ENCODE measurements at regions not wholly inside any gene's neighbourhood (a gene's known extent, or its start where the extent isn't known, plus 50 kb on each side); places are given as distances from the start of the nearest gene placed in this dataset.

GRCh38 chr20:20827992-20828597 is 115.7 kb upstream of the RALGAPA2 start:
- H3K27me3 ChIP-seq: no peaks in the 10 kb centered on the region
- TF ChIP-seq CTCF (IDR thresholded peaks at IDR 0.05): no peak
- TF ChIP-seq POLR2A (IDR thresholded peaks at IDR 0.05): no peak
- WGBS, 4 donors: 57 to 80% (median 73%) methylated on average over 4 of the region's 4 CpGs
- H3K27ac ChIP-seq: no peak overlapping the region
- H3K4me1 ChIP-seq (replicated peaks in 1 of 2): no peaks in the 10 kb centered on the region
- intact Hi-C loops (cut with DNase I): loop anchor here (2.0 to 10.0 kb wide), 3 partner anchors 103 to 166 kb away; no protein-coding TSS in a partner anchor
- no peak for DNase-seq
- no peak overlapping the region for H3K4me3 ChIP-seq
- no peaks in the 10 kb centered on the region for H3K36me3 ChIP-seq (replicated peaks in 1 of 2)
- no peaks in the 10 kb centered on the region for H3K9me3 ChIP-seq (replicated peaks in 1 of 3)

DNA sequence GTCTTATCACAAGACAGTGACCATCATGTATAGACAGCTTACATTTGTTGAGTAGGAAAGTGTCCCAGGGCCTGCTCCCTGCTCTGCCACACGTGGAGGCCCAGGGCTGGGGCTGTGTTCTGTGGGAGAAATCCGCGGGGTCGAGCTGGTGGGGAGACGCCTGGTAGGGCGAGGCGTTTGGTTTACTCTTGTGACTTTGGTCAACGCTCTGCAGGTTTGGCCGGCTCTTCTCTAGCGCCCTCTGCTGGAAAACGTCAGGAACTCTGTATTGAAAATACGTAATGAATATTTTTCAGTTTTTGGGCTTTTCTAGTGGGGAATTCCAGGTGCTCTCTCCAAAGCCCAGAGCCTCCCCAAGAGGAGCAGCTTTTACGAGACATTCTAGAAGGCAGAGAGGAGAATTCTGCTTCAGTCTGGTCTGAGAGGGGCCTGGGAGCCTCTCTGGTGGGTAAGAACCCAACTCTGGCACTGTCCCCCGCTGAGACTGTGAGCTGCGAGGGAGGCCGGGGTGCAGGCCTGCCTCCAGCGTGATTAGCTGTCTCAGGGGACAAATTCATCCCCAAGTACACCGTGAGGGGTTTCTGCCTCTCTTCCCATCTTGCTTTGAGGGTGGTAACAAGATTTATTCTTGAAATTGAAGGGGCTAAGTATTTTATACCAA is 112.6 kb upstream of the RALGAPA2 start:
- intact Hi-C loops (cut with DNase I): loop anchor here in 1 of 2 donors (5.0 to 10.0 kb wide), 2 partner anchors 100 to 163 kb away; no protein-coding TSS in a partner anchor
- peak; percentile 52 to 77 (median 64) for DNase-seq
- Histone ChIP-seq H3K27ac (no peak overlapping the region), H3K4me3 (no peak overlapping the region), H3K9me3 (replicated peaks in 1 of 3) (no peaks in the 10 kb centered on the region), H3K36me3 (replicated peaks in 1 of 2) (no peaks in the 10 kb centered on the region), H3K4me1 (replicated peaks in 1 of 2) (no peaks in the 10 kb centered on the region), H3K27me3 (no peaks in the 10 kb centered on the region)
- TF ChIP-seq POLR2A (IDR thresholded peaks at IDR 0.05) (no peak), CTCF (IDR thresholded peaks at IDR 0.05) (peak; percentile 63 to 90 (median 74))
- 10 to 17% (median 17%) methylated on average over 9 to 18 of the region's 18 CpGs for WGBS, 4 donors

DNA sequence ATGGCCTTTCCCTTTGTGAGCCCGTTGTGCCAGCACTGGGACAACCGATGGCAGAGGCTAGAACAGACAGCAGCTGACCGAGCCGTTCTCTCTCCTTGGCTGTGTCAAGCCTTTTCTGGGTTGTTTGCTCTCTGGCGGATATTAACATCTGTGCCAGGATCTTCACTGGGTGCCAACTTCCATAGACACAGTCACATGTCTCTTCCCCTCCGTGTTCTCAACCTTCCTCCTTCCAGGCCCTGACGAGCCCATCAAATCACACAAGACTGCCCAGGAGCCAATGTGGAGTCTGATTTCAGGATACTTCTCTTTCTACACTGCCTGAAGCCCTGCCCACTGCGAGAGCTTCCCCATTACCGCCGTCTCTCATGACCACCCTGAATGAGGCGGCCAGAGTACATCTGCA is 111.0 kb upstream of the RALGAPA2 start:
- WGBS, 4 donors: 75 to 89% (median 80%) methylated on average over 11 of the region's 11 CpGs
- Histone ChIP-seq H3K27ac (no peak overlapping the region), H3K4me1 (replicated peaks in 1 of 2) (no peaks in the 10 kb centered on the region), H3K4me3 (no peak overlapping the region), H3K36me3 (replicated peaks in 1 of 2) (no peaks in the 10 kb centered on the region), H3K9me3 (replicated peaks in 1 of 3) (no peaks in the 10 kb centered on the region), H3K27me3 (no peaks in the 10 kb centered on the region)
- peak in 1 of 7 donors; percentile 7 for DNase-seq
- intact Hi-C loops (cut with DNase I): loop anchor here in 1 of 2 donors (10.0 kb wide), 1 partner anchor 99 kb away; no protein-coding TSS in a partner anchor
- TF ChIP-seq CTCF (IDR thresholded peaks at IDR 0.05): no peak
- TF ChIP-seq POLR2A (IDR thresholded peaks at IDR 0.05): no peak

DNA sequence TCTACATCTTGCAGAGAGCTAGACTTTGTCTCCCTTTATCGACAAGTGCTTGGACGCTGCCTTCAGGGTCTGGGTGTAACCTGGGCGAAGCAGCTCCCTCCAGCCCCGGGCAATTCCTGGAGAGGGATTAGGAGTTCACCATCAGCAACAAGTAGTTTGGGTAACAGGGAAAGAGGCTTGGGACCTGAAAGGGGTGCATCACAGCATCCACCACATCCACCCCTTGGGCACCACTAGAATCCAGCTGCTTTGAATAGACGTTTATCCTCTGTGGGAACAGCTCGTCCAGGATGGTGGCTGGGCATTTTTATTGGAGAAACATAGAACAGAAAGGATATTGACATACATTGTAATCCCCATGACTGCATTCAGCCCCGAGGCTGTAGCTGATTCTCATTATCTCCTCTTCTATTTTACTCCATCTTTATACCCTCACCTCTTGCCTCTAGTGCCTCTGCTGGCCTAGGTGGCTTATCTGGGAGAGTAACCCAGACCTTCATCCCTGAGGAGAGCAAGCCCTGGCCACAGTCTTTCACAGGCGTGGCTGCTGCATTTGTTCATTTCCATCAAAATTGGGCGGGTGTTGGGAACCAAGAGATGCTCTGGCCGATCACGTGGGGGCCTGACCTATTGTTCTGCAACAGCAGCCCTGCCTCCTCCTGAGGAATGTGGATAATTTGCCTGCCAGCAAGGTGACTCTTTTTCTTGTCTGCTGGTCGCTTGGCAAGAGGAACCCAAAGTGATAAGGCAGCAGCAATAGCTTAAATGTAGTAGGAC is 109.2 kb upstream of the RALGAPA2 start:
- intact Hi-C loops (cut with DNase I): loop anchor here in 1 of 2 donors (10.0 kb wide), 1 partner anchor 97 kb away; no protein-coding TSS in a partner anchor
- Histone ChIP-seq H3K9me3 (replicated peaks in 1 of 3) (no peaks in the 10 kb centered on the region), H3K27ac (no peak overlapping the region), H3K4me1 (replicated peaks in 1 of 2) (no peaks in the 10 kb centered on the region), H3K4me3 (no peak overlapping the region), H3K36me3 (replicated peaks in 1 of 2) (no peaks in the 10 kb centered on the region), H3K27me3 (no peaks in the 10 kb centered on the region)
- no peak for TF ChIP-seq CTCF (IDR thresholded peaks at IDR 0.05)
- 59 to 74% (median 70%) methylated on average over 11 to 12 of the region's 12 CpGs for WGBS, 4 donors
- no peak for DNase-seq

Measured in adrenal gland (tissue), 9 donors.